PC-3 (cell line): ENCODE measurements at regions not wholly inside any gene's neighbourhood (a gene's known extent, or its start where the extent isn't known, plus 50 kb on each side); places are given as distances from the start of the nearest gene placed in this dataset.

Experiments used
- ATAC-seq: fragments of 200-7000 bp; cut with Tn5 transposase; 2 replicates; pipeline ENCODE4 v1.9.1; 2020; ENCODE audit warnings: mild to moderate bottlenecking, moderate library complexity
- BruUV-seq: library from RNA; stranded (reverse); fragments of 400-500 nt; replicated peaks from 2 replicates; lab custom pipeline; 2021; lab: Mats Ljungman, UMichigan
- CTCF ChIA-PET: fragments of 300-600 bp; sonication (Branson Sonifier 250); formaldehyde crosslinking; loops from one replicate; lab custom pipeline; 2022; ENCODE audit warnings: antibody characterized with exemption; lab: Charles Lee
- POLR2A ChIA-PET: fragments of 300-600 bp; sonication (Branson Sonifier 250); formaldehyde crosslinking; loops from one replicate; lab custom pipeline; 2022; ENCODE audit warnings: antibody characterized with exemption; ENCODE audit not compliant: unreplicated experiment; lab: Charles Lee
- DNase-seq: peaks from one replicate; pipeline ENCODE4 v3.0.0-alpha.2; 2015
- H2AFZ ChIP-seq: fragments of 300-600 bp; sonication (generic); 2 replicates; pipeline ENCODE4 v1.6.0; 2016; ENCODE audit warnings: antibody characterized with exemption, low read length
- H3F3A ChIP-seq: fragments of 300-600 bp; sonication (generic); one replicate; pipeline ENCODE4 v1.6.0; 2017; ENCODE audit warnings: antibody characterized with exemption, low read length, control low read depth, mild to moderate bottlenecking; ENCODE audit not compliant: unreplicated experiment
- H3K27ac ChIP-seq: fragments of 300-600 bp; sonication (generic); 2 replicates; pipeline ENCODE4 v1.5.1; 2016; ENCODE audit warnings: mild to moderate bottlenecking, low read length
- H3K27me3 ChIP-seq: fragments of 300-600 bp; sonication (generic); 2 replicates; pipeline ENCODE4 v1.6.1; 2016; ENCODE audit warnings: low read length, mixed read lengths
- H3K36me3 ChIP-seq: fragments of 300-600 bp; sonication (generic); 2 replicates; pipeline ENCODE4 v1.6.1; 2016; ENCODE audit warnings: low read depth, mixed run types, low read length, mixed read lengths
- H3K4me1 ChIP-seq: fragments of 300-600 bp; sonication (generic); 2 replicates; pipeline ENCODE4 v1.5.1; 2016; ENCODE audit warnings: low read length; ENCODE audit not compliant: insufficient read depth
- H3K4me2 ChIP-seq: fragments of 300-600 bp; sonication (generic); 2 replicates; pipeline ENCODE4 v1.6.0; 2016; ENCODE audit warnings: low read length
- H3K4me3 ChIP-seq: fragments of 300-600 bp; sonication (generic); 2 replicates; pipeline ENCODE4 v1.5.1; 2016; ENCODE audit warnings: mild to moderate bottlenecking, low read length, mixed read lengths
- H3K79me2 ChIP-seq: fragments of 300-600 bp; sonication (generic); 2 replicates; pipeline ENCODE4 v1.6.1; 2017; ENCODE audit warnings: low read length, mixed read lengths
- H3K9ac ChIP-seq: fragments of 300-600 bp; sonication (generic); 2 replicates; pipeline ENCODE4 v1.6.0; 2016; ENCODE audit warnings: mild to moderate bottlenecking, low read length
- H3K9me2 ChIP-seq: fragments of 300-600 bp; sonication (generic); replicated peaks from 2 replicates; pipeline ENCODE4 v1.6.1; 2016; ENCODE audit warnings: mixed run types, low read length, mixed read lengths
- H3K9me3 ChIP-seq: fragments of 300-600 bp; sonication (generic); 2 replicates; pipeline ENCODE4 v1.6.1; 2016; ENCODE audit warnings: low read length, mixed read lengths
- H4K20me1 ChIP-seq: fragments of 300-600 bp; sonication (generic); 2 replicates; pipeline ENCODE4 v1.6.1; 2016; ENCODE audit warnings: low read length, mixed read lengths
- EZH2 ChIP-seq: fragments of 300-600 bp; sonication (generic); IDR thresholded peaks from one replicate; pipeline ENCODE4 v1.6.1; 2017; ENCODE audit warnings: antibody characterized with exemption, mild to moderate bottlenecking, low read length; ENCODE audit not compliant: unreplicated experiment
- EZH2phosphoT487 ChIP-seq: fragments of 300-600 bp; sonication (generic); IDR thresholded peaks from 2 replicates; pipeline ENCODE4 v1.6.1; 2018; ENCODE audit warnings: mild to moderate bottlenecking, antibody characterized with exemption, low read length, borderline replicate concordance
- intact Hi-C: fragments of 100-400 bp; cut with micrococcal nuclease; formaldehyde crosslinking; loops from 2 replicates; pipeline ENCODE4 v1.9.0; 2023
- TF ChIP-seq, protein P1 (sequence below): fragments of 300-600 bp; sonication (generic); conservative IDR thresholded peaks from 2 replicates; pipeline ENCODE4 v1.5.1; 2017; ENCODE audit warnings: antibody characterized with exemption, low read depth, mild to moderate bottlenecking, low read length

DNA sequence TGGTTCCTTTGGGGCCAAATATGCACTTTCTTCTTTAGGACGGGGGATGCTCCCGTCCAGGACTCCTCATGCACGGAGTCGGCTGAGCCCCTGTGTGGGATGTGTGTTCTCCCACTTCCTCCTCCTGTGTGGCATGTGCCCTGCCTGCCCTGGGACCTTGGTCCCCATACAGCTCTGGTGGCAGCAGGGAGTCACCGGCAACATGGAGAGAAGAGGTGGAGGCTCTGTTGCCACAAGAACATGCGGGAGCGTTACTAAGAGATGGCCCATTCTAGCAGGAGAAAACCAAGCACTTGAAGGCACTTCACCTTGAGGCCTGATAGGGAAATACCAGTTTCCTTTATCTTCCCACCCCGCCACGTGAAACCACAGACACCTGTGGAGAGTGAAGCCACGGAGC is 98.0 kb downstream of the DDX1 start:
- TF ChIP-seq EZH2 (no peak), EZH2phosphoT487 (no peak)
- TF ChIP-seq, protein P1, sequence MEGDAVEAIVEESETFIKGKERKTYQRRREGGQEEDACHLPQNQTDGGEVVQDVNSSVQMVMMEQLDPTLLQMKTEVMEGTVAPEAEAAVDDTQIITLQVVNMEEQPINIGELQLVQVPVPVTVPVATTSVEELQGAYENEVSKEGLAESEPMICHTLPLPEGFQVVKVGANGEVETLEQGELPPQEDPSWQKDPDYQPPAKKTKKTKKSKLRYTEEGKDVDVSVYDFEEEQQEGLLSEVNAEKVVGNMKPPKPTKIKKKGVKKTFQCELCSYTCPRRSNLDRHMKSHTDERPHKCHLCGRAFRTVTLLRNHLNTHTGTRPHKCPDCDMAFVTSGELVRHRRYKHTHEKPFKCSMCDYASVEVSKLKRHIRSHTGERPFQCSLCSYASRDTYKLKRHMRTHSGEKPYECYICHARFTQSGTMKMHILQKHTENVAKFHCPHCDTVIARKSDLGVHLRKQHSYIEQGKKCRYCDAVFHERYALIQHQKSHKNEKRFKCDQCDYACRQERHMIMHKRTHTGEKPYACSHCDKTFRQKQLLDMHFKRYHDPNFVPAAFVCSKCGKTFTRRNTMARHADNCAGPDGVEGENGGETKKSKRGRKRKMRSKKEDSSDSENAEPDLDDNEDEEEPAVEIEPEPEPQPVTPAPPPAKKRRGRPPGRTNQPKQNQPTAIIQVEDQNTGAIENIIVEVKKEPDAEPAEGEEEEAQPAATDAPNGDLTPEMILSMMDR, result no peak
- H3K27ac ChIP-seq, result no peak overlapping the region
- H3K4me1 ChIP-seq, result no peaks in the 10 kb centered on the region
- DNase-seq (no peak), ATAC-seq (no peak)
- intact Hi-C loops, result no loop called here
- ChIA-PET POLR2A (no interaction called here), CTCF (no interaction called here)
- H3K9me3 ChIP-seq, result no peaks in the 10 kb centered on the region
- H3K4me3 ChIP-seq, result no peak overlapping the region
- no peaks in the 10 kb centered on the region for H3K36me3 ChIP-seq
- H4K20me1 ChIP-seq, result no peaks in the 10 kb centered on the region
- H3F3A ChIP-seq, result no peaks in the 10 kb centered on the region
- BruUV-seq, result no TSS peak
- no peaks in the 10 kb centered on the region for H3K79me2 ChIP-seq
- no peak overlapping the region for H3K4me2 ChIP-seq
- no peak overlapping the region for H2AFZ ChIP-seq
- no peak overlapping the region for H3K9ac ChIP-seq
- no peaks in the 10 kb centered on the region for H3K9me2 ChIP-seq
- H3K27me3 ChIP-seq, result peaks cover 81% of the 10 kb centered on the region

DNA sequence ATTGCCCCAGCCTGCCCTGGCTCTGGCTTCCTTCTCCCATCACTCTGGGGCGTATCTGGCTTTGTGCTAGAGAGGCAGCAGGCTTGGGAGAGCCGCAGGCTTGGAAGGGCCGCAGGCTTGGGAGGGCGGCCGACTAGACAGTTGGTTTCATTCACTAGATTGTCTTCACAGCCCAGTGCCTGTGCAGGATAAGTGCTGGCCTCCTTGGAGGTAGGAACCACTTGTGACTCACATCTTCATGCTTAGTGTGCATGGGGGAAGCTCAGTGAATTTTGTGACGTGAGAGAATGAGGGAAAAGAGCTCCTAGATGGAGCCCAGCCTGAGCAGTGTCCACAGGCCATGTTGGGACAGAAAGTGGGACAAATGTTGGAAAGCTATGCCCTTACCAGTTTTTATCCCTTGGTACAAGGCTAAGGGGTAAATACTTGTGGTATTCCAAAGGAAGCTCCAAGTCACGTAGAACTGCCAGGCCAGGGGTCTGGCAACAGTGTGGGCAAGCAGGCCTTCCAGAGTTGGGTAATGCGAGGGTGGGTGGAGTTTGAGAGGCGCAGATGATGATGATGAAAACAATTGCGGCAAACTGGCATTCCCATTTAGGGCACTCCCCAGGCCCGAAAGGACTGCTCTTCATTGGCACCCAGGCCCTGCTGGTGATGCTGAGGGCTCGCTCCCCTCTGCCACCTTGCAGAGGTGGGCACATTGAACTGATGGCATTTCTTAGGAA is 100.1 kb downstream of the DDX1 start:
- Histone ChIP-seq H3K36me3 (no peaks in the 10 kb centered on the region), H3K9me2 (no peaks in the 10 kb centered on the region), H4K20me1 (no peaks in the 10 kb centered on the region), H3K79me2 (no peaks in the 10 kb centered on the region), H3K4me1 (no peaks in the 10 kb centered on the region), H3K27me3 (peaks cover 68% of the 10 kb centered on the region), H3F3A (no peaks in the 10 kb centered on the region), H3K9me3 (no peaks in the 10 kb centered on the region), H3K27ac (no peak overlapping the region), H2AFZ (no peak overlapping the region), H3K4me2 (no peak overlapping the region), H3K9ac (no peak overlapping the region), H3K4me3 (no peak overlapping the region)
- no TSS peak for BruUV-seq
- CTCF ChIA-PET, result no interaction called here
- intact Hi-C loops, result no loop called here
- POLR2A ChIA-PET, result no interaction called here
- DNase-seq (no peak), ATAC-seq (no peak)
- TF ChIP-seq, protein P1, result no peak
- TF ChIP-seq EZH2 (no peak), EZH2phosphoT487 (no peak)

DNA sequence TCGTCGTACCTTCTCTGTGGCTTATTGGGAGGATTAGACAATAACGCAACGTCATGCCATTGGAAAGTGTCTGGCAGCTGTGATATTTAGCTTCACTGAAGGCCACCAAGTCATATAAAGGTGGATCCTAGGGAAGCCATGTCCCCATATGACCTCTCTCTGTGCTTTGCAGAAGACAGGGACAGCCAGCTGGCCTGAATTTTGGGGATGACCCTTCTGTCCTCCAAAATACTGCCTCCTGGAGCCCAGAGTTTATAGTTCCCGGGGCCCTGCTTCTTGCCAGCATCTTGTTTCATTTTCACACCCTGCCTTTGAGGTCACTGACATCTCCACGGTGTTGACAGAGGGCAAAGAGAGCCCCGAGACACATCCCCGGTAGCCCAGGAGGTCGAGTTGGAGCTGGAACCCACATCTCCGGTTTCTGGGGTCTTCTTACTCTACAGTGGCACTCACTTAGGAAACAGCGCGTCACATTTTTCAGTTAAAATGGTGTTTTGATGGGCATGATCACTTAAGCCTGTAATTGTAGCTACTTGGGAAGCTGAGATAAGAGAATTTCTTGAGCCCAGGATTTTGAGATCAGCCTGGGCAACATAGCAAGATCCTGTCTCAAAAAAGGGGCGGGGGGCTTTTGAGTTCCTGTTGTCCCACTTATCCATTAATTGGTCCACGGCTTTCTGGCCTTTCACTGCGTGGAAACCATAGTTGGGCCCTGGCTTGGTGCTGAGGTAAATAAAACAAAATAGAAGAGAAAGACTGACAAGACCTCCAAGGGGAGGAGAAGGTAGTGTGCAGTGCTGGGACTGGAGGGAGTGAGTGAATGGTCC is 101.1 kb downstream of the DDX1 start:
- intact Hi-C loops, result no loop called here
- H2AFZ ChIP-seq, result no peak overlapping the region
- CTCF ChIA-PET, result no interaction called here

More for the DNA sequence above, 101.1 kb downstream of the DDX1 start:
- Histone ChIP-seq H3K9me2 (no peaks in the 10 kb centered on the region), H3K4me1 (no peaks in the 10 kb centered on the region), H3K9me3 (no peaks in the 10 kb centered on the region), H3K4me3 (no peak overlapping the region), H4K20me1 (no peaks in the 10 kb centered on the region), H3F3A (no peaks in the 10 kb centered on the region), H3K36me3 (no peaks in the 10 kb centered on the region), H3K9ac (no peak overlapping the region), H3K27me3 (peaks cover 59% of the 10 kb centered on the region), H3K4me2 (no peak overlapping the region), H3K27ac (no peak overlapping the region), H3K79me2 (no peaks in the 10 kb centered on the region)
- no peak for ATAC-seq
- POLR2A ChIA-PET, result no interaction called here
- DNase-seq, result no peak
- no TSS peak for BruUV-seq
- TF ChIP-seq, protein P1, result no peak
- no peak for TF ChIP-seq EZH2
